ENCODE measurements at regions not wholly inside any gene's neighbourhood (a gene's known extent, or its start where the extent isn't known, plus 50 kb on each side); places are given as distances from the start of the nearest gene placed in this dataset.

GRCh38 chr13:62629618-62630017, 1214.0 kb upstream of the PCDH20 start:
- TF ChIP-seq ZNF317 (CRISPR knock-in tag; IDR thresholded peaks at IDR 0.05) (no peak), CTCF (CRISPR knock-in tag; IDR thresholded peaks at IDR 0.05) (no peak), NCOA2 (CRISPR knock-in tag; IDR thresholded peaks at IDR 0.05) (no peak), MTA3 (CRISPR knock-in tag; IDR thresholded peaks at IDR 0.05) (no peak), CREB1 (IDR thresholded peaks at IDR 0.05) (no peak), CREB1 (CRISPR knock-in tag; IDR thresholded peaks at IDR 0.05) (no peak), ZNF747 (CRISPR knock-in tag; IDR thresholded peaks at IDR 0.05; ENCODE audit: borderline replicate concordance) (no peak), MAFK (conservative IDR thresholded peaks at IDR 0.05 in 1 of 2, IDR thresholded peaks at IDR 0.05 in 1 of 2; ENCODE audit: low read length in 2 of 2) (no peak), POLR2A (IDR thresholded peaks at IDR 0.05; ENCODE audit: insufficient read depth in 1 of 2, low read depth in 2 of 2, low read length in 2 of 2) (no peak), TERF1 (CRISPR knock-in tag; IDR thresholded peaks at IDR 0.05) (no peak), CHCHD3 (CRISPR knock-in tag; IDR thresholded peaks at IDR 0.05) (no peak)
